Progenitor cell of endocrine pancreas (in vitro differentiated cells): ENCODE measurements at regions not wholly inside any gene's neighbourhood (a gene's known extent, or its start where the extent isn't known, plus 50 kb on each side); places are given as distances from the start of the nearest gene placed in this dataset.
"Not testable (repeated sequence)": the region's sequence is repeated elsewhere in the genome, so short reads cannot be mapped to it uniquely, and the experiment has no call there.

Source experiments
- DNase-seq: peaks from one replicate; pipeline ENCODE4 v3.0.0; 2021; ENCODE audit warnings: low spot score; ENCODE audit not compliant: unreplicated experiment
- H3K27ac Mint-ChIP-seq: 2 replicates; pipeline ENCODE4 v1.8.0; 2021; ENCODE audit warnings: mild to moderate bottlenecking, moderate library complexity, mixed read lengths
- H3K27me3 Mint-ChIP-seq: 2 replicates; pipeline ENCODE4 v1.8.0; 2021; ENCODE audit warnings: mixed read lengths
- H3K36me3 Mint-ChIP-seq: 2 replicates; pipeline ENCODE4 v1.8.0; 2022; ENCODE audit warnings: mixed read lengths; ENCODE audit not compliant: insufficient read depth
- H3K4me1 Mint-ChIP-seq: 2 replicates; pipeline ENCODE4 v1.8.0; 2021; ENCODE audit warnings: low read depth, mixed read lengths
- H3K4me3 Mint-ChIP-seq: 2 replicates; pipeline ENCODE4 v1.8.0; 2021; ENCODE audit warnings: low read depth, mild to moderate bottlenecking, moderate library complexity, mixed read lengths
- H3K9me3 Mint-ChIP-seq: 2 replicates; pipeline ENCODE4 v1.8.0; 2021; ENCODE audit warnings: low read depth, mixed read lengths
- CTCF ChIP-seq: fragments of 200-600 bp; sonication (generic); IDR thresholded peaks from one replicate; pipeline ENCODE4 v1.5.0; 2021; ENCODE audit warnings: antibody characterized with exemption, mild to moderate bottlenecking; ENCODE audit not compliant: unreplicated experiment

DNA sequence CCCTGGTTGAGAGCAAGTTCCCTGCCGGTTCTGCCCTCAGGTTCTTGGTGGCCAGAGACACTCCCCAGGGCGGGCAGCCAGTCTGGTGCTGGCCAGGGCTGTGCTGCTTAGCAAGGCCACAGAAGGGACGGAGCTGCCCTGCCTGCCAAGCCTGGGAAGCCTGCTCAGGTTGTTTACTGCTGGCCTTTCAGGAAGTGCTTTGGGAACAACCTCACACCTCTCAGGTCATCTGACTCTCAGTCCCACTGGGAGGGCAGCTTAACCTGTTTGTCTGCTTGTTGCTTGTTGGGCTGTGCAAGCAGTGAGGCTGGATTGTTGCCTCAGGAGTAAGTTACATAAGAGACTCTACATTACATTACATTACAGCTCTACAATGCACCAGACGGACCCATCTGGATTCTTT lies 75.8 kb upstream of the AFDN start:
- H3K4me1 Mint-ChIP-seq: peaks cover 46% of the 10 kb centered on the region
- H3K27ac Mint-ChIP-seq: peak overlapping the region; percentile 94
- H3K27me3 Mint-ChIP-seq: no peaks in the 10 kb centered on the region
- no peak for TF ChIP-seq CTCF
- no peak overlapping the region for H3K4me3 Mint-ChIP-seq
- H3K36me3 Mint-ChIP-seq: peaks cover 2% of the 10 kb centered on the region
- peak; percentile 56 for DNase-seq
- H3K9me3 Mint-ChIP-seq: peaks cover 5% of the 10 kb centered on the region

DNA sequence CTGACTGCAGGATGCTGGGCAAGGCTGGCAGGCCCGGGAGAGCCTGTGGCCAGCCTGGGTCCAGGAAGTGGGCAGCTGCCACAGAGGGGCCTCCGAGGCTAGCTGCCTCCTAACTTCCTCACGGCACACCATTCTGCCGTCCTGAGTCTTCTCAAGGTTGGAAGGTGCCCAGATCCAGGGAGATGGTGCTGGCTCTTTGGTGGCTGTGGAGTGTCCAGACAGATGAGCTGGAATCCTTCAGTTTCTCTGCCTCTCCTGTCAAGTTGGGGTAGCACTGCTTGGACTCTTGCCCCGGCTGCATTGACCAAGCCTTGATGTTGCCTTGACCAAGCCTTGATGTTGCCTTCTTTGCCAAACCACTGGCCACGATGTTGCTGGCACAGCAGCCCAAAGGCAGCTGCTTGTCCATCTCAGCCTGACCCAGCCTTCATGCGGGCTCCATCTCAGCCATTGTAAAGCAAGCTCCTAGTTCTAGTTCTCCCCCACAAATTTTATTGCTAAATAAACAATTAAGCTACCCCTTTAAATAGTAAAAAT lies 75.1 kb upstream of the AFDN start:
- Mint-ChIP-seq H3K27ac (peak overlapping the region; percentile 94), H3K27me3 (no peaks in the 10 kb centered on the region), H3K4me1 (peaks cover 50% of the 10 kb centered on the region), H3K9me3 (peaks cover 5% of the 10 kb centered on the region), H3K4me3 (no peak overlapping the region), H3K36me3 (peaks cover 2% of the 10 kb centered on the region)
- DNase-seq: no peak
- no peak for TF ChIP-seq CTCF

DNA sequence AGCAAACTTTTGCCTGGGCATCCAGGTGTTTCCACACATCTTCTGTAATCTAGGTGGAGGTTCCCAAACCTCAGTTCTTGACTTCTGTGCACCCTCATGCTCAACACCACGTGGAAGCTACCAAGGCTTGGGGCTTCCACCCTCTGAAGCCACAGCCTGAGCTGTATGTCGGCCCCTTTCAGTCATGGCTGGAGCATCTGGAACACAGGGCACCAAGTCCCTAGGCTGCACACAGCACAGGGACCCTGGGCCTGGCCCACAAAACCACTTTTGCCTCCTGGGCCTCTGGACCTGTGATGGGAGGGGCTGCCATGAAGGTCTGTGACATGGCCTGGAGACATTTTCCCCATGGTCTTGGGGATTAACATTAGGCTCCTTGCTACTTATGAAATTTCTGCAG lies 73.4 kb upstream of the AFDN start:
- not testable (repeated sequence) for H3K9me3 Mint-ChIP-seq, H3K36me3 Mint-ChIP-seq, H3K27me3 Mint-ChIP-seq, H3K4me3 Mint-ChIP-seq, DNase-seq, H3K27ac Mint-ChIP-seq
- peaks cover 48% of the 10 kb centered on the region for H3K4me1 Mint-ChIP-seq

DNA sequence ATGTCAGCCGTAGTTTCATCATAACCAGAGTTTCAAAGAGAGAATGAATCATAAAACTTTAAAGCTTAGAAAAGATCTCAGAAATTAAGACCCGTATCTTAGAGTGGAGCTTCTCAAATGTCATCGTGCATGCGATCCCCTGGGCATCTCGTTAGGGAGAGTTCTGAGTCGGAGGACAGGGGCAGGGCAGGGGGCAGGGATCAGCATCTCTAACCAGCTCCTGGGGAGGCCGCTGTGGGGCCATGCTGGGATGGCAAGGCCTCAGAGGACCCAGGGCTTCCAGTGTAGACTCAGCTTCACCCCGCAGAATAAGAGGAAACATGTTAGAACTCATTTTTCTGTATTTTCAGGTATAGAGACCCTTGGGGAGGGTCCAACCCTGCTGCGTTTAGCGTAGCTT lies 72.0 kb upstream of the AFDN start:
- no peak overlapping the region for H3K27ac Mint-ChIP-seq
- H3K9me3 Mint-ChIP-seq: peaks cover 5% of the 10 kb centered on the region
- no peak for DNase-seq
- no peak overlapping the region for H3K4me3 Mint-ChIP-seq
- H3K27me3 Mint-ChIP-seq: no peaks in the 10 kb centered on the region
- TF ChIP-seq CTCF: no peak
- peaks cover 2% of the 10 kb centered on the region for H3K36me3 Mint-ChIP-seq
- H3K4me1 Mint-ChIP-seq: peaks cover 39% of the 10 kb centered on the region

DNA sequence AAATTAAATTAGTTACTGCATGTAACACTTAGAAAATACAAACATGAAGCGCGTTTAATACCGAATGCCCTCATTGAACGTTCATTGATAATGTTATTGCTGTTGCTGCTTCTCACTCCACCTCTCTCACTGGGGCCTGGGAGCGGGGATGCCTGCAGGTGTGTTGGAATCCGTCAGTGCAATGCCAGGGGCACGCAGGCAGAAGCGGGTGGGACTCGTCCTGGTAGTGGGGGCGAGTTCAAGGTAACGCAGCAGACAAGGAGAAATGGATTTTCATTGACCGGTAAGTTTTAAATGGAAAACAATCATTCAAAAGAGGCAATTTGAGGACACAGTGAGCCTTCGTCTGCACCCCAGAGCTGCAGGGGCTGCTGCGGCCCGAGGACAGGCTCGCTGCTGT lies 71.2 kb upstream of the AFDN start:
- Mint-ChIP-seq H3K4me3 (no peak overlapping the region), H3K4me1 (peaks cover 32% of the 10 kb centered on the region), H3K27ac (no peak overlapping the region), H3K27me3 (no peaks in the 10 kb centered on the region), H3K9me3 (peaks cover 5% of the 10 kb centered on the region), H3K36me3 (peaks cover 2% of the 10 kb centered on the region)
- TF ChIP-seq CTCF: no peak
- no peak for DNase-seq

DNA sequence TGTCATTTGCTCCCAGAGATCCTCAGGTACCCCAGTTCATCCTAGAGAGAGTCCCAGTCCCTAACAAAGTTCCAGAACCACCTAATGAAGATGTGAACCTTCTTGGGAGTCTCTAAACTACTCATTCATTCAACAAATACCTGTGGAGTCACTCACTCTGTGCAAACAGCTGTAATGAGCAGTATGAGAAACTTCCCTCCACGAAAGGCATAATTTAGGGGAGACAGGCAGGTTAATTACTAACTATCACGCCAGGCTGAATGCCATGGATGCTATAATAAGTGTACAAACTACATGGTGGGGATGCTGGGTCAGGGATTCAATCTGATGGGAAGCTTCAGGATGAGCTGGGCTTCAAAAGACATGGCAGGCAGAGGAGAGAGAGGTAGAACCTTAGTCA lies 70.1 kb upstream of the AFDN start:
- no peaks in the 10 kb centered on the region for H3K27me3 Mint-ChIP-seq
- no peak for TF ChIP-seq CTCF
- H3K4me3 Mint-ChIP-seq: no peak overlapping the region
- peaks cover 30% of the 10 kb centered on the region for H3K4me1 Mint-ChIP-seq
- H3K36me3 Mint-ChIP-seq: peaks cover 2% of the 10 kb centered on the region
- H3K27ac Mint-ChIP-seq: no peak overlapping the region
- H3K9me3 Mint-ChIP-seq: peaks cover 5% of the 10 kb centered on the region
- no peak for DNase-seq
